ENCODE measurements at regions not wholly inside any gene's neighbourhood (a gene's known extent, or its start where the extent isn't known, plus 50 kb on each side); places are given as distances from the start of the nearest gene placed in this dataset.

DNA sequence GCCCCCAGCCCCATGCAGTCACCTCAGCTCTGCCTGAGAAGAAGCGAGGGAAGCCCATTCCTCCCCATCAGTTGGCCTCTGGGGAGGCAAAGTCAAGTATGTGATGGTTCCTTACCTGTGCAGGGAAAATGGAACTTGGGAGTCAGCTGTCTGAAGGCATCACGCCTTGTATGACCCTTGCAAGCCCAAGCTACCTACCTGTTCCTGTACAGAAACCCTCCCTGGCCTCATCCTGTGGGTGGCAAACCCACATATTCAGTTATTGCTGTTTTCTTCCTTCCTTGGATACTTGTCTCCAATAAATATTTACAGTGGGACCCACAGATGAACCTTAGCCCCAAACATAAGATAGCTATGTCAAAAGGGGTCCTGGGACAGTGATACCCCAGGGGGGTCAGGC, 92.2 kb upstream of the MLN start:
- ChIA-PET CTCF (ENCODE audit: partially characterized antibody) (interaction anchor here (1.3 to 1.8 kb wide), 2 partner anchors 18 to 125 kb away, joined by 3 to 5 read pairs; no protein-coding TSS in a partner anchor), POLR2A (ENCODE audit: partially characterized antibody) (interaction anchor here (1.7 to 1.8 kb wide), 2 partner anchors 9 to 19 kb away, joined by 5 to 14 read pairs; no protein-coding TSS in a partner anchor)
- Mint-ChIP-seq H3K36me3 (no peaks in the 10 kb centered on the region), H3K9me3 (no peaks in the 10 kb centered on the region), H3K27ac (peak overlapping the region in 1 of 7 donors; percentile 72), H3K27me3 (no peaks in the 10 kb centered on the region), H3K4me3 (no peak overlapping the region), H3K4me1 (peaks cover 15 to 38% (median 24%) of the 10 kb centered on the region in 4 donors)
- Histone ChIP-seq H3K36me3 (ENCODE audit: insufficient read depth, low read length) (no peaks in the 10 kb centered on the region), H3K27ac (ENCODE audit: low read depth, low read length) (no peak overlapping the region), H3K4me3 (ENCODE audit: low read length in 2 of 2) (no peak overlapping the region), H3K4me1 (ENCODE audit: insufficient read depth, low read length) (peaks cover 34% of the 10 kb centered on the region), H3K27me3 (ENCODE audit: insufficient read depth, low read length) (no peaks in the 10 kb centered on the region), H3K9me3 (ENCODE audit: control insufficient read depth in 1 of 2, low read length in 2 of 2) (no peaks in the 10 kb centered on the region)
- DNase-seq = no peak
- intact Hi-C loops (cut with micrococcal nuclease) = no loop called here

DNA sequence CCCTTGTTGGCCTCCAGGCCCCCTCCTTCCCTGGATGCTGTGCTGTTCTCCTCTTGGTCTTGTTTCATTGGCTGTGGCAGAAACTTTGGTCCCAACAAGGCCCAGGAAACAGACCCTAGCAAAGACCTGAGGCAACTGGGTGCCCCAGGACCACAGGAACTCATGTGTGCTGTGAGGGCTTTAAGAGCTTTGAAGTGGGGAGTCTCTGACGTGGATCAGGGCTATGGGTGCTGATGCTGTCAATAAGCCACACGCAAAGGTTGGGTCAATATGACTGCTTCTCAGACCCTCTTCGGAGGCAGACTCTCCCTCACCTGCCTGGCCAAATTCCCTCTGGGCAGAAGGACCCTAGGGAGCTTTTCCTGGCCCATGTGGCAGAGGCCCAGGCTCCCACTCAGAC, 91.5 kb upstream of the MLN start:
- CTCF ChIA-PET (ENCODE audit: partially characterized antibody) = interaction anchor here (1.3 kb wide), 1 partner anchor 124 kb away, joined by 3 read pairs; no protein-coding TSS in a partner anchor
- peak overlapping the region in 3 of 8 donors; percentile 25 to 40 (median 38) for H3K4me3 Mint-ChIP-seq

DNA sequence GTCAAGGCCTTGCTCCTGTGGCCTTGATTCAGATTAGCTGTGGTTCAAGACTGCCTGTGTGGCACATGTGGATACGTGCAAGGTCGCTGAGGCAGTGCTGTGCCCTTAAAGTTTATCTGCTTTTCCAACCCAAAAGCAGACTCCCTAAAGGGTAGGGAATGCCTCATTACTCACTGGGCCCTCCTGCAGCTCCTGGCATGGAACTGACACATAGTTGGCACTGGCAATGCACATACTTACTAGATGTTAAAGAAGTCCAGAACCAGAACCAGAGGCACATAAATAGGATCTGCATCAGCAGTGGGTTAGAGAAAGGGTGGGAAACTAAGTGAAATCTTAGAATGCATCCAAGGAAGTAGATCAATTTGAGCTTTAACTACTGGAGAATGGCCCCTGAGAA, 90.6 kb upstream of the MLN start:
- no peaks in the 10 kb centered on the region for H3K9me3 Mint-ChIP-seq
- H3K4me3 Mint-ChIP-seq = no peak overlapping the region
- H3K4me1 Mint-ChIP-seq = peaks cover 15 to 37% (median 24%) of the 10 kb centered on the region in 4 donors
- H3K36me3 ChIP-seq (ENCODE audit: insufficient read depth, low read length) = no peaks in the 10 kb centered on the region
- no peaks in the 10 kb centered on the region for H3K27me3 ChIP-seq (ENCODE audit: insufficient read depth, low read length)
- peaks cover 34% of the 10 kb centered on the region for H3K4me1 ChIP-seq (ENCODE audit: insufficient read depth, low read length)
- no peaks in the 10 kb centered on the region for H3K36me3 Mint-ChIP-seq
- no peaks in the 10 kb centered on the region for H3K9me3 ChIP-seq (ENCODE audit: control insufficient read depth in 1 of 2, low read length in 2 of 2)
- no peak overlapping the region for H3K4me3 ChIP-seq (ENCODE audit: low read length in 2 of 2)
- ChIA-PET CTCF (ENCODE audit: partially characterized antibody) (interaction anchor here (1.1 kb wide), 1 partner anchor 10 kb away, joined by 3 read pairs; no protein-coding TSS in a partner anchor), POLR2A (ENCODE audit: partially characterized antibody) (interaction anchor here (0.8 kb wide), 1 partner anchor 33 kb away, joined by 3 read pairs; no protein-coding TSS in a partner anchor)
- no peak for DNase-seq
- intact Hi-C loops (cut with micrococcal nuclease) = no loop called here
- peak overlapping the region in 2 of 7 donors; percentile 37 to 42 for H3K27ac Mint-ChIP-seq
- no peak overlapping the region for H3K27ac ChIP-seq (ENCODE audit: low read depth, low read length)
- H3K27me3 Mint-ChIP-seq = peaks cover 0 to 2% of the 10 kb centered on the region in 2 donors

More for the DNA sequence above, 91.5 kb upstream of the MLN start:
- no peaks in the 10 kb centered on the region for H3K9me3 ChIP-seq (ENCODE audit: control insufficient read depth in 1 of 2, low read length in 2 of 2)
- no peaks in the 10 kb centered on the region for H3K27me3 ChIP-seq (ENCODE audit: insufficient read depth, low read length)
- H3K36me3 ChIP-seq (ENCODE audit: insufficient read depth, low read length) = no peaks in the 10 kb centered on the region
- Mint-ChIP-seq H3K36me3 (no peaks in the 10 kb centered on the region), H3K9me3 (no peaks in the 10 kb centered on the region), H3K27ac (peak overlapping the region in 6 of 7 donors; percentile 49 to 93 (median 84)), H3K4me1 (peaks cover 15 to 37% (median 24%) of the 10 kb centered on the region in 4 donors), H3K27me3 (peaks cover 0 to 2% of the 10 kb centered on the region in 2 donors)
- intact Hi-C loops (cut with micrococcal nuclease) = no loop called here
- POLR2A ChIA-PET (ENCODE audit: partially characterized antibody) = interaction anchor here (0.8 to 1.7 kb wide), 2 partner anchors 9 to 34 kb away, joined by 3 to 14 read pairs; no protein-coding TSS in a partner anchor
- H3K27ac ChIP-seq (ENCODE audit: low read depth, low read length) = no peak overlapping the region
- peaks cover 34% of the 10 kb centered on the region for H3K4me1 ChIP-seq (ENCODE audit: insufficient read depth, low read length)
- peak in 4 of 5 donors; percentile 23 to 48 (median 38) for DNase-seq
- no peak overlapping the region for H3K4me3 ChIP-seq (ENCODE audit: low read length in 2 of 2)

DNA sequence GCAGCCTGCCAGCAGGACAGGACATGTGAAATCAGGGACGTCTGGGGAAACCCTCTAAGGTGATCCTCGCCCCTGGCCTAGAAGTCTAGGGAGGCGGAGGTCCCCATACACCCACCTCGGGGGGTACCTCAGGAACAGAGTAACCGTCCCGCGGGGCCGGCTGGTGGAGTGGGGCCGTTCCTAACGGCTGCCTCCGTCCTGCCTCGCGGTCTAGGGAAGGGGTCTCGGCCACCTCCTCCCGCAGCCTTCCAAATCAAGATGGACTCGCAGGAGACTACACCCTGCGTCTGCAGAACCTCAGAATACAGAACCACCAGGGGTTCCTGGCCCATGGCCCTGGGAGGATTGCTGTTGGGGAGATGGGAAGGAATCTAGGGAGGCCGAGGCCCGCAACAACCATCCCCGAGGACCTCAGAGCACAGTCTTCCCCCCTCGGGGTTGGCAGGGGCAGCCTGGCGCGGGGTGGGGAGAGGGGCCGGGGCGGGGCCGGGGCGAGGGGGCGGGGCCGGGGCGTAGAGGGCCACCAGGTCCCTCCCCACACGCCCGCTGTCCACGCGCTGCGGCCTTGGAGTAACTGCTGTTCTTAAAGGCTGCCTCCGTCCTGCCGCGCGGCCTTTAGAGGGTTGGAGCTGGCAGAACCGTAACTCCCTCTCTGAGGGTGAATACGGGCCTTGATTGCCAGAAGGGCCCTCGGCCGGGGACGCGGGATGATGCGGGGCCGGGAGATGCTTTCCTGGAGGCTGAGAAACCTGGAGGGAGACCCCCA, 89.0 kb upstream of the MLN start:
- H3K4me3 Mint-ChIP-seq = no peak overlapping the region
- H3K27ac Mint-ChIP-seq = no peak overlapping the region
- H3K27me3 Mint-ChIP-seq = peaks cover 0 to 2% of the 10 kb centered on the region in 2 donors
- H3K4me1 ChIP-seq (ENCODE audit: insufficient read depth, low read length) = peaks cover 34% of the 10 kb centered on the region
- H3K4me1 Mint-ChIP-seq = peaks cover 17 to 37% (median 25%) of the 10 kb centered on the region in 4 donors
- H3K36me3 ChIP-seq (ENCODE audit: insufficient read depth, low read length) = no peaks in the 10 kb centered on the region
- POLR2A ChIA-PET (ENCODE audit: partially characterized antibody) = no interaction called here
- intact Hi-C loops (cut with micrococcal nuclease) = no loop called here
- CTCF ChIA-PET (ENCODE audit: partially characterized antibody) = no interaction called here
- H3K4me3 ChIP-seq (ENCODE audit: low read length in 2 of 2) = no peak overlapping the region
- no peaks in the 10 kb centered on the region for H3K9me3 ChIP-seq (ENCODE audit: control insufficient read depth in 1 of 2, low read length in 2 of 2)
- no peak overlapping the region for H3K27ac ChIP-seq (ENCODE audit: low read depth, low read length)
- H3K27me3 ChIP-seq (ENCODE audit: insufficient read depth, low read length) = no peaks in the 10 kb centered on the region
- H3K9me3 Mint-ChIP-seq = no peaks in the 10 kb centered on the region
- H3K36me3 Mint-ChIP-seq = no peaks in the 10 kb centered on the region
- no peak for DNase-seq

DNA sequence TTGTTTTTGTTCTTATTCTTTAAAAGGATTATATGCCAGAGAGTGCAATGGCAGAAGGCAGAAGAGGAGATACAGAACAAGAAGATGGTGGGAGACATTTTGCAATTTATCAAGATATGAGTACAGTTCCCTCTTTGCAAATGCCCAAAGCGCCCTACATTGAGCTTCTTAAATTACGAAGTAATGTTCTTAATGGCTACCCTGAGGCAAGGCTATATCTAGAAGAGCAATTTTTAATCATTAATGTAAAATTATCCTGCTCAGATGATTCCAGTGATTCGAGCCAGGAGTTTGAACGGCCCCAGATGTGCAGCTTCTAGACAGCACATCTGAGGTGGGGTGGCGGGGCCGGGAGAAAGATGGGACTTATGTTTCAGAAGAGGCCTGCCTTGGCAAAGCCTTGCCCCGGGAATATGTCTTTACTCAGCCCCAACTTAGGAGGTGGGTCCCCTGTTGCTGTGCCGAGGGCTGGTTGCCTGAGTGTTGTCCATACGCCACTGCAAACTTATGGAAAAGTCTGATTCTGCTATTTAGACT, 84.9 kb upstream of the MLN start:
- intact Hi-C loops (cut with micrococcal nuclease) = no loop called here
- no peak overlapping the region for H3K4me3 ChIP-seq (ENCODE audit: low read length in 2 of 2)
- no peaks in the 10 kb centered on the region for H3K27me3 ChIP-seq (ENCODE audit: insufficient read depth, low read length)
- H3K27me3 Mint-ChIP-seq = peaks cover 0 to 2% of the 10 kb centered on the region in 2 donors
- H3K27ac Mint-ChIP-seq = no peak overlapping the region
- ChIA-PET POLR2A (ENCODE audit: partially characterized antibody) (interaction anchor here (0.7 kb wide), 1 partner anchor 27 kb away, joined by 3 read pairs; no protein-coding TSS in a partner anchor), CTCF (ENCODE audit: partially characterized antibody) (interaction anchor here (0.6 to 1.0 kb wide), 2 partner anchors 26 to 1581 kb away, joined by 3 read pairs; no protein-coding TSS in a partner anchor)
- no peaks in the 10 kb centered on the region for H3K36me3 ChIP-seq (ENCODE audit: insufficient read depth, low read length)
- H3K27ac ChIP-seq (ENCODE audit: low read depth, low read length) = no peak overlapping the region
- no peaks in the 10 kb centered on the region for H3K36me3 Mint-ChIP-seq
- H3K4me1 ChIP-seq (ENCODE audit: insufficient read depth, low read length) = peaks cover 4% of the 10 kb centered on the region
- H3K9me3 Mint-ChIP-seq = no peaks in the 10 kb centered on the region
- H3K4me3 Mint-ChIP-seq = no peak overlapping the region
- H3K4me1 Mint-ChIP-seq = peaks cover 6 to 21% (median 16%) of the 10 kb centered on the region in 4 donors
- no peak for DNase-seq
- no peaks in the 10 kb centered on the region for H3K9me3 ChIP-seq (ENCODE audit: control insufficient read depth in 1 of 2, low read length in 2 of 2)

DNA sequence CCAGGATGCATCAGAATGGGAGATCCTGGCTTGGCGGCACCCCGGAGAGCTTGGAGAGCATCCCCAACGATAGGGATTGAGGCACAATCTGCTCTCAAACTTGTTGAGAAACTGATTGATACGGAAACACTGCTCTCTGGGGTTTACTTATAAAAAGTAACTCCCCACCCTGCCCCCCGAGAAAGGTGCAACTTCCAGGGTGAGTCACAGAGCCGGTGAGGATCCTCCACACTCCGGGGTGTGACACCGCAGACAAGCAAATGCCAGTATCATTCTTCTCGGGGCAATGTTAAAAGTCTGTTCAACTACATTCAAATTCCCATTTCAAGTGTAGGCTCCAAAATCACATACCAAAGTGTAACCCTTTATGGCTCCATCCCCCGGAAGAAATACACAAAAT, 84.4 kb upstream of the MLN start:
- intact Hi-C loops (cut with micrococcal nuclease) = no loop called here
- H3K36me3 ChIP-seq (ENCODE audit: insufficient read depth, low read length) = no peaks in the 10 kb centered on the region
- H3K9me3 ChIP-seq (ENCODE audit: control insufficient read depth in 1 of 2, low read length in 2 of 2) = no peaks in the 10 kb centered on the region
- Mint-ChIP-seq H3K27ac (no peak overlapping the region), H3K27me3 (peaks cover 0 to 2% of the 10 kb centered on the region in 2 donors), H3K4me3 (no peak overlapping the region), H3K9me3 (no peaks in the 10 kb centered on the region), H3K4me1 (peaks cover 6 to 18% (median 16%) of the 10 kb centered on the region in 4 donors), H3K36me3 (no peaks in the 10 kb centered on the region)
- H3K4me3 ChIP-seq (ENCODE audit: low read length in 2 of 2) = no peak overlapping the region
- no peak overlapping the region for H3K27ac ChIP-seq (ENCODE audit: low read depth, low read length)
- peaks cover 4% of the 10 kb centered on the region for H3K4me1 ChIP-seq (ENCODE audit: insufficient read depth, low read length)
- no peaks in the 10 kb centered on the region for H3K27me3 ChIP-seq (ENCODE audit: insufficient read depth, low read length)
- POLR2A ChIA-PET (ENCODE audit: partially characterized antibody) = interaction anchor here (0.7 to 1.8 kb wide), 2 partner anchors 17 to 27 kb away, joined by 3 to 6 read pairs; no protein-coding TSS in a partner anchor
- CTCF ChIA-PET (ENCODE audit: partially characterized antibody) = no interaction called here
- no peak for DNase-seq

DNA sequence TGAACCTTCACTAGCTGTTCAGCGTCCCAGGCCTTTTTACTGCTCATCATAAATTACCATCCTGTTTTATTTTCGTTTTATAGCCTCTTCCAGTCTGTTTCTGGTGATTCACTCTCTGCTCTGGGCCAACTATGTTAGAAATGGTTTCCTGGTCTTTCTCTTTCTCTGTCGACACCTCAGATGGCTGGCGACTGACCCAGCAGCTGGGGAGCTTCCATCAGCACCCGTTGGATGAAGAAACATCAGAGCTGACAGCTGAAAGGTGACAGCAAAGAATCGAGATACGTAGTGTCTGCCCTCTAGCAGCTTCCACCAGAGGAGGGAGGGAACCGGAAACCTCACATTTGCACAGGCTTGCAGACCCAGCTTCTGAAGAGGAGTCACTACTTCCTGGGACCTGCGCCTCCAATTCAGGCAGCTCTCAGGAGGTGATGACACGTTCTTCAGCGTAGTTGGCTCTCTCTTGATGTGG, 82.9 kb upstream of the MLN start:
- ChIA-PET POLR2A (ENCODE audit: partially characterized antibody) (interaction anchor here (1.2 to 1.8 kb wide), 2 partner anchors 16 to 18 kb away, joined by 3 to 6 read pairs; no protein-coding TSS in a partner anchor), CTCF (ENCODE audit: partially characterized antibody) (no interaction called here)
- H3K4me1 ChIP-seq (ENCODE audit: insufficient read depth, low read length) = peaks cover 4% of the 10 kb centered on the region
- H3K27ac Mint-ChIP-seq = peak overlapping the region; percentile 38 to 87 (median 74)
- H3K4me1 Mint-ChIP-seq = peaks cover 6 to 18% (median 16%) of the 10 kb centered on the region in 4 donors
- H3K36me3 ChIP-seq (ENCODE audit: insufficient read depth, low read length) = no peaks in the 10 kb centered on the region
- peaks cover 0 to 2% of the 10 kb centered on the region in 2 donors for H3K27me3 Mint-ChIP-seq
- no peaks in the 10 kb centered on the region for H3K27me3 ChIP-seq (ENCODE audit: insufficient read depth, low read length)
- no peaks in the 10 kb centered on the region for H3K9me3 Mint-ChIP-seq
- intact Hi-C loops (cut with micrococcal nuclease) = no loop called here
- no peak overlapping the region for H3K27ac ChIP-seq (ENCODE audit: low read depth, low read length)
- no peaks in the 10 kb centered on the region for H3K9me3 ChIP-seq (ENCODE audit: control insufficient read depth in 1 of 2, low read length in 2 of 2)
- DNase-seq = peak; percentile 28 to 67 (median 35)
- H3K4me3 ChIP-seq (ENCODE audit: low read length in 2 of 2) = no peak overlapping the region
- H3K4me3 Mint-ChIP-seq = peak overlapping the region in 5 of 8 donors; percentile 0 to 43 (median 25)
- no peaks in the 10 kb centered on the region for H3K36me3 Mint-ChIP-seq
